C1 segment of cervical spinal cord (tissue), 14 donors: ENCODE measurements at regions not wholly inside any gene's neighbourhood (a gene's known extent, or its start where the extent isn't known, plus 50 kb on each side); places are given as distances from the start of the nearest gene placed in this dataset.

ENCODE experiments used
- DNase-seq, 14 donors: peaks; one replicate each; lab custom pipeline; 2025; lab: John Stamatoyannopoulos, UW

GRCh38 chr5:74426506-74426905 is 214.0 kb downstream of the ENC1 start:
- no peak for DNase-seq

- DNase-seq, result no peak
Observed at GRCh38 chr5:74424162-74424868, 216.2 kb downstream of the ENC1 start.

- DNase-seq, result no peak
Observed at GRCh38 chr5:74423383-74423782, 217.1 kb downstream of the ENC1 start.

- DNase-seq, result no peak
Observed at GRCh38 chr5:74422671-74423070, 217.9 kb downstream of the ENC1 start.

- no peak for DNase-seq
Observed at GRCh38 chr5:74422030-74422429, 218.5 kb downstream of the ENC1 start.

- DNase-seq, result no peak
Observed at GRCh38 chr5:74421377-74421776, 219.2 kb downstream of the ENC1 start.

- no peak for DNase-seq
Observed at GRCh38 chr5:74420947-74421346, 219.6 kb downstream of the ENC1 start.

- DNase-seq, result no peak
Observed at GRCh38 chr5:74420220-74420619, 220.3 kb downstream of the ENC1 start.

- no peak for DNase-seq
Observed at GRCh38 chr5:74419468-74419867, 221.1 kb downstream of the ENC1 start.

GRCh38 chr5:74418709-74419108 is 221.8 kb downstream of the ENC1 start:
- DNase-seq, result no peak

GRCh38 chr5:74418261-74418660 is 222.3 kb downstream of the ENC1 start:
- no peak for DNase-seq

GRCh38 chr5:74415695-74416102 is 224.8 kb downstream of the ENC1 start:
- no peak for DNase-seq

- no peak for DNase-seq
Observed at GRCh38 chr5:74414228-74414627, 226.3 kb downstream of the ENC1 start.

- DNase-seq, result no peak
Observed at GRCh38 chr5:74413403-74414048, 227.0 kb downstream of the ENC1 start.

- peak in 1 of 14 donors; percentile 34 for DNase-seq
Observed at GRCh38 chr5:74412066-74412465, 228.5 kb downstream of the ENC1 start.

GRCh38 chr5:74409712-74410111 is 230.8 kb downstream of the ENC1 start:
- DNase-seq, result peak in 1 of 14 donors; percentile 51

GRCh38 chr5:74409166-74409706 is 231.3 kb downstream of the ENC1 start:
- DNase-seq, result peak in 2 of 14 donors; percentile 20 to 68

GRCh38 chr5:74408150-74409043 is 232.1 kb downstream of the ENC1 start:
- DNase-seq, result no peak

- no peak for DNase-seq
Observed at GRCh38 chr5:74407701-74408100, 232.8 kb downstream of the ENC1 start.

GRCh38 chr5:74406844-74407243 is 233.7 kb downstream of the ENC1 start:
- no peak for DNase-seq

- no peak for DNase-seq
Observed at GRCh38 chr5:74405593-74405992, 234.9 kb downstream of the ENC1 start.
